ENCODE measurements at regions not wholly inside any gene's neighbourhood (a gene's known extent, or its start where the extent isn't known, plus 50 kb on each side); places are given as distances from the start of the nearest gene placed in this dataset.

DNA sequence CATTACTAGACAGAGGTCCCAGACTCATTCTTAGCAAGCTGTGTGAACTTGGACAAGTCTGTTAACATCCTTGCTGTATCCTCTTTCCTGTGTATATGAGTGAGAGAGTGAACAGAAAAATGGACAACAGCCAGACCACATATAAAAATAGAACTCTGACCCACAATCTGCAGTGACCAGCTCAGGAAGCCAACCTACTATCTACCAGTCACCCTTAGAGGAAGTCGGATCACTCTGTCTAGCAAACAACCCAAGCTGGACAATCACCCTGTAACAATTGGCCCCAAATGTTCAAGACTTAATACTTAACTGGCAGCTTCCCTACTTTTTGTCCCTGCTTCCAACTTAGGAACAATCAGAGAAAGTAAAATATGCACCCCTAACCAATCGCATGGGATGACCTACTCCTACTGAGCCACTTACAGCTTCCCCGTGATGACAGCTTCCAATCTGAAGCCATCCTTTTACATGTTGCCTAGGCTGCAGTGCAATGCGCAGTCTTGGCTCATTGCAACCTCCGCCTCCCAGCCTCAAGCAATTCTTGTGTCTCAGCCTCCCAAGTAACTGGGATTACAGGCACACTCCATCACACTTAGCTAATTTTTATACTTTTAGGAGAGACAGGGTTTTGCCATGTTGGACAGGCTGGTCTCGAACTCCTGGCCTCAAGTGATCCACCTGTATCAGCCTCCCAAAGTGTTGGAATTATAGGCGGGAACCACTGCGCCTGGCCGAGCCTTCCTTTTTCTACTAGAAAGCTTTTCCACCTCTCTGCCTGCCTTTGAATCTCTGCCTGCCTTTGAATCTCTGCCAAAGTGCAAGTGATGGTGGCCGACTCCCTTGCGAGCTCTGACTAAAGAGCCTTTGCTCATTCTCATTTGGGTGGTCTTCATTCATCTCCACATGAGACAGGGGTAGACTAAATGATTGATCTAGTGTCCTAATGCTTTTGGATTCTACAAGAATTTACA, 158.3 kb upstream of the NDUFV2 start:
- Histone ChIP-seq H3K9me3 (peaks cover 0 to 13% (median 0%) of the 10 kb centered on the region in 11 donors), H3K4me1 (peaks cover 0 to 9% (median 0%) of the 10 kb centered on the region in 9 donors), H3K36me3 (no peaks in the 10 kb centered on the region), H3K4me3 (no peak overlapping the region), H3K27me3 (peaks cover 0 to 4% (median 0%) of the 10 kb centered on the region in 7 donors), H3K27ac (peak overlapping the region in 2 of 10 donors; percentile 10 to 43)
- ATAC-seq (peak in 7 of 8 donors; percentile 47 to 93 (median 88)), DNase-seq (peak in 1 of 2 donors; percentile 10)
- intact Hi-C loops (cut with DNase I): loop anchor here in 2 of 10 donors (5.0 to 10.0 kb wide), 2 partner anchors 149 to 407 kb away; no protein-coding TSS in a partner anchor
- TF ChIP-seq CTCF (IDR thresholded peaks at IDR 0.05): no peak
- WGBS, 2 donors: 78 to 79% methylated on average over 11 of the region's 11 CpGs

GRCh38 chr18:8944871-8945245, 157.6 kb upstream of the NDUFV2 start:
- peaks cover 0 to 13% (median 0%) of the 10 kb centered on the region in 11 donors for H3K9me3 ChIP-seq
- H3K36me3 ChIP-seq: no peaks in the 10 kb centered on the region
- peaks cover 0 to 9% (median 0%) of the 10 kb centered on the region in 9 donors for H3K4me1 ChIP-seq
- H3K4me3 ChIP-seq: no peak overlapping the region
- intact Hi-C loops (cut with DNase I): loop anchor here in 2 of 10 donors (5.0 to 10.0 kb wide), 2 partner anchors 150 to 408 kb away; no protein-coding TSS in a partner anchor
- H3K27ac ChIP-seq: no peak overlapping the region
- no peak for TF ChIP-seq CTCF (IDR thresholded peaks at IDR 0.05)
- DNase-seq (no peak), ATAC-seq (no peak)
- peaks cover 0 to 4% (median 0%) of the 10 kb centered on the region in 7 donors for H3K27me3 ChIP-seq
- WGBS, 2 donors: 71 to 77% methylated on average over 7 of the region's 7 CpGs

DNA sequence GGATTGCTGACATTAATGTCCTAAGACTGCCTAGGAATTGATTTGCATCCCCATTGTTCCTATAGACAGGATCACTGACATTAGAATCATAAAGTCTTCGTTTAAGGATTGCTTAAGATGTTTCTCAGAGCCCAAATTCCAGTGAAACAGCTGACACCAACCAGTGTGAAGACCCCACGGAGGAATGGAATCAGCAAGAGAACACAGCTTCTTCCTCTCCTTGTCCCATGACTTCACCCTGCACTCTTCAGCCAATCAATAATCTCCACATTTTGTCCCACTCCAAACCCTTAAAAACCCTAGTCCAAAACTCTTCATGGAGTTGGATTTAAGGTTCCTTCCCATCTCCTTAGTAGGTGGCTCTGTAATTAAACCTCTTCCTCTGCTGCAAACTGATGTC, 157.0 kb upstream of the NDUFV2 start:
- Histone ChIP-seq H3K36me3 (no peaks in the 10 kb centered on the region), H3K27me3 (peaks cover 0 to 4% (median 0%) of the 10 kb centered on the region in 7 donors), H3K27ac (no peak overlapping the region), H3K4me3 (no peak overlapping the region), H3K4me1 (peaks cover 0 to 9% (median 0%) of the 10 kb centered on the region in 9 donors), H3K9me3 (peaks cover 0 to 13% (median 0%) of the 10 kb centered on the region in 11 donors)
- intact Hi-C loops (cut with DNase I): loop anchor here in 1 of 10 donors (10.0 kb wide), 1 partner anchor 151 kb away; no protein-coding TSS in a partner anchor
- DNase-seq (no peak), ATAC-seq (no peak)
- WGBS, 2 donors: 35 to 43% methylated on average over 2 of the region's 2 CpGs
- TF ChIP-seq CTCF (IDR thresholded peaks at IDR 0.05): no peak

DNA sequence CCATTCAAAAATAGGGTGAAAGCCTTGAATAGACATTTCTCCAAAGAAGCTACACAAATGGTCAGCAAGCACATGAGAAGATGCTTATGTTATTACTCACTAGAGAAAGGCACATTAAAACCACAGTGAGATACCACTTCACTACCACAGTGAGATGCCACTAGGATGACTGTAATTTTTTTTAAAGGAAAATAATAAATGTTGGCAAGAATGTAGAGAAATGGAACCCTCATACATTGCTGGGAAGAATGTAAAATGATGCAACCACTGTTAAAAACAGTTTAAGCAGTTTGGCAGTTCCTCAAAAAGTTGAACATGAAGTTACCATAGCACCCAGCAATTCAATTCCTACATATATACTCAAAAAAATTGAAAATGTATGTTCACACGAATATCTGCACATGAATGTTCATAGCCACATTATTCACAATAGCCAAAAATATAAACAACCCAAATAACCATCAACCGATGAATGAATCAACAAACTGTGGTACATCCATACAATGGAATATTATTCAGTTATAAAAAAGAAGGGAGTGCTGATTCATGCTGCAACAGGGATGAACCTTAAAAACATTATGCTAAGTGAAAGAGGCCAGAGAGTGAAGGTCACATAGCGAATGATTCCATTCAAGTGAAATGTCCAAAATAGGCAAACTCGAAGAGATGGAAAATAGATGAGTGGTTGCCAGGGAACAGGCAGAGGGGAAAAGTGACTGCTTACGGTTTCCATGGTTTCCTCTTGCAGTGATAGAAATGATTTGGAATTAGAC, 156.2 kb upstream of the NDUFV2 start:
- Histone ChIP-seq H3K36me3 (no peaks in the 10 kb centered on the region), H3K4me3 (no peak overlapping the region), H3K27me3 (peaks cover 0 to 4% (median 0%) of the 10 kb centered on the region in 7 donors), H3K4me1 (peaks cover 0 to 9% (median 0%) of the 10 kb centered on the region in 9 donors), H3K9me3 (peaks cover 0 to 16% (median 0%) of the 10 kb centered on the region in 11 donors), H3K27ac (no peak overlapping the region)
- DNase-seq: no peak
- no peak for ATAC-seq
- intact Hi-C loops (cut with DNase I): loop anchor here in 1 of 10 donors (10.0 kb wide), 1 partner anchor 151 kb away; no protein-coding TSS in a partner anchor
- TF ChIP-seq CTCF (IDR thresholded peaks at IDR 0.05): no peak
- WGBS, 2 donors: 79 to 82% methylated on average over 5 of the region's 5 CpGs

Data from heart right ventricle (tissue), 16 donors.